Right lobe of liver (tissue), 4 donors: ENCODE measurements at regions not wholly inside any gene's neighbourhood (a gene's known extent, or its start where the extent isn't known, plus 50 kb on each side); places are given as distances from the start of the nearest gene placed in this dataset.

Source experiments
- POLR2A ChIP-seq: fragments of 450-650 bp; IDR thresholded peaks from one replicate; pipeline ENCODE4 v1.6.1; 2017; ENCODE audit warnings: antibody characterized with exemption, mild to moderate bottlenecking
- TF ChIP-seq, protein P1 (sequence below), 4 donors: fragments of 200-600 bp in 3 of 4; fragments of 450-650 bp in 1 of 4; IDR thresholded peaks; one replicate each; pipeline versions ENCODE4 v1.5.1 to v1.8.0; 2016 to 2022; ENCODE audit warnings: antibody characterized with exemption in 4 of 4, mild to moderate bottlenecking in 2 of 4
- donor health status: DM: no; HTN: no; CAD: no.
- donor health status: DM: no; HTN: no; CAD: no.
- donor health status: DM: no; HTN: yes; CAD: no.

GRCh38 chr5:68080282-68081050 lies 135.1 kb upstream of the PIK3R1 start:
- TF ChIP-seq POLR2A = no peak
- TF ChIP-seq, protein P1, sequence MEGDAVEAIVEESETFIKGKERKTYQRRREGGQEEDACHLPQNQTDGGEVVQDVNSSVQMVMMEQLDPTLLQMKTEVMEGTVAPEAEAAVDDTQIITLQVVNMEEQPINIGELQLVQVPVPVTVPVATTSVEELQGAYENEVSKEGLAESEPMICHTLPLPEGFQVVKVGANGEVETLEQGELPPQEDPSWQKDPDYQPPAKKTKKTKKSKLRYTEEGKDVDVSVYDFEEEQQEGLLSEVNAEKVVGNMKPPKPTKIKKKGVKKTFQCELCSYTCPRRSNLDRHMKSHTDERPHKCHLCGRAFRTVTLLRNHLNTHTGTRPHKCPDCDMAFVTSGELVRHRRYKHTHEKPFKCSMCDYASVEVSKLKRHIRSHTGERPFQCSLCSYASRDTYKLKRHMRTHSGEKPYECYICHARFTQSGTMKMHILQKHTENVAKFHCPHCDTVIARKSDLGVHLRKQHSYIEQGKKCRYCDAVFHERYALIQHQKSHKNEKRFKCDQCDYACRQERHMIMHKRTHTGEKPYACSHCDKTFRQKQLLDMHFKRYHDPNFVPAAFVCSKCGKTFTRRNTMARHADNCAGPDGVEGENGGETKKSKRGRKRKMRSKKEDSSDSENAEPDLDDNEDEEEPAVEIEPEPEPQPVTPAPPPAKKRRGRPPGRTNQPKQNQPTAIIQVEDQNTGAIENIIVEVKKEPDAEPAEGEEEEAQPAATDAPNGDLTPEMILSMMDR (IDR thresholded peaks at IDR 0.05) = no peak
